ENCODE measurements at regions not wholly inside any gene's neighbourhood (a gene's known extent, or its start where the extent isn't known, plus 50 kb on each side); places are given as distances from the start of the nearest gene placed in this dataset.

GRCh38 chr3:95971573-95971972 lies 842.8 kb upstream of the EPHA6 start:
- DNase-seq (ENCODE audit: extremely low read depth in 1 of 11, low read depth in 9 of 11, low spot score in 4 of 11) = no peak

GRCh38 chr3:95994338-95994737 lies 820.1 kb upstream of the EPHA6 start:
- DNase-seq (ENCODE audit: extremely low read depth in 1 of 11, low read depth in 9 of 11, low spot score in 4 of 11) = no peak

GRCh38 chr3:96000966-96001365 lies 813.4 kb upstream of the EPHA6 start:
- no peak for DNase-seq (ENCODE audit: extremely low read depth in 1 of 11, low read depth in 9 of 11, low spot score in 4 of 11)

GRCh38 chr3:96007650-96008195 lies 806.7 kb upstream of the EPHA6 start:
- no peak for DNase-seq (ENCODE audit: extremely low read depth in 1 of 11, low read depth in 9 of 11, low spot score in 4 of 11)

GRCh38 chr3:96012939-96013338 lies 801.5 kb upstream of the EPHA6 start:
- DNase-seq (ENCODE audit: extremely low read depth in 1 of 11, low read depth in 9 of 11, low spot score in 4 of 11) = no peak

- DNase-seq (ENCODE audit: extremely low read depth in 1 of 11, low read depth in 9 of 11, low spot score in 4 of 11) = no peak
Observed at GRCh38 chr3:96017556-96017955, 796.8 kb upstream of the EPHA6 start.

GRCh38 chr3:96022676-96023075 lies 791.7 kb upstream of the EPHA6 start:
- DNase-seq (ENCODE audit: extremely low read depth in 1 of 11, low read depth in 9 of 11, low spot score in 4 of 11) = no peak

GRCh38 chr3:96027718-96028117 lies 786.7 kb upstream of the EPHA6 start:
- no peak for DNase-seq (ENCODE audit: extremely low read depth in 1 of 11, low read depth in 9 of 11, low spot score in 4 of 11)

GRCh38 chr3:96039632-96040031 lies 774.8 kb upstream of the EPHA6 start:
- no peak for DNase-seq (ENCODE audit: extremely low read depth in 1 of 11, low read depth in 9 of 11, low spot score in 4 of 11)

- no peak for DNase-seq (ENCODE audit: extremely low read depth in 1 of 11, low read depth in 9 of 11, low spot score in 4 of 11)
Observed at GRCh38 chr3:96059301-96059700, 755.1 kb upstream of the EPHA6 start.

- no peak for DNase-seq (ENCODE audit: extremely low read depth in 1 of 11, low read depth in 9 of 11, low spot score in 4 of 11)
Observed at GRCh38 chr3:96069065-96069464, 745.3 kb upstream of the EPHA6 start.

- DNase-seq (ENCODE audit: extremely low read depth in 1 of 11, low read depth in 9 of 11, low spot score in 4 of 11) = no peak
Observed at GRCh38 chr3:96070678-96071077, 743.7 kb upstream of the EPHA6 start.

GRCh38 chr3:96071097-96071496 lies 743.3 kb upstream of the EPHA6 start:
- no peak for DNase-seq (ENCODE audit: extremely low read depth in 1 of 11, low read depth in 9 of 11, low spot score in 4 of 11)

- DNase-seq (ENCODE audit: extremely low read depth in 1 of 11, low read depth in 9 of 11, low spot score in 4 of 11) = no peak
Observed at GRCh38 chr3:96072226-96072625, 742.2 kb upstream of the EPHA6 start.

- no peak for DNase-seq (ENCODE audit: extremely low read depth in 1 of 11, low read depth in 9 of 11, low spot score in 4 of 11)
Observed at GRCh38 chr3:96083610-96084009, 730.8 kb upstream of the EPHA6 start.

- no peak for DNase-seq (ENCODE audit: extremely low read depth in 1 of 11, low read depth in 9 of 11, low spot score in 4 of 11)
Observed at GRCh38 chr3:96086018-96086417, 728.4 kb upstream of the EPHA6 start.

GRCh38 chr3:96101006-96101560 lies 713.3 kb upstream of the EPHA6 start:
- DNase-seq (ENCODE audit: extremely low read depth in 1 of 11, low read depth in 9 of 11, low spot score in 4 of 11) = peak in 2 of 11 donors; percentile 1 to 4

- DNase-seq (ENCODE audit: extremely low read depth in 1 of 11, low read depth in 9 of 11, low spot score in 4 of 11) = no peak
Observed at GRCh38 chr3:96106701-96107100, 707.7 kb upstream of the EPHA6 start.

Measured in renal cortex interstitium (tissue), 11 donors.